Gastrocnemius medialis (tissue), 4 donors: ENCODE measurements at regions not wholly inside any gene's neighbourhood (a gene's known extent, or its start where the extent isn't known, plus 50 kb on each side); places are given as distances from the start of the nearest gene placed in this dataset.

Source experiments
- POLR2A ChIP-seq, 2 donors: fragments of 450-650 bp; IDR thresholded peaks; one replicate each; pipeline ENCODE4 v1.6.1; 2017; ENCODE audit warnings: antibody characterized with exemption in 2 of 2, mild to moderate bottlenecking in 2 of 2, moderate library complexity in 2 of 2
- TF ChIP-seq, protein P1 (sequence below), 5 experiments: fragments of 450-650 bp in 3 of 5; fragments of 200-600 bp in 2 of 5; sonication (generic) in 2 of 5; IDR thresholded peaks in 4 of 5; conservative IDR thresholded peaks in 1 of 5; 1 replicate in 4 of 5; 2 replicates in 1 of 5; pipeline ENCODE4 v1.5.1; 2016 to 2019; ENCODE audit warnings: antibody characterized with exemption in 5 of 5, mild to moderate bottlenecking in 3 of 5, moderate library complexity in 3 of 5

DNA sequence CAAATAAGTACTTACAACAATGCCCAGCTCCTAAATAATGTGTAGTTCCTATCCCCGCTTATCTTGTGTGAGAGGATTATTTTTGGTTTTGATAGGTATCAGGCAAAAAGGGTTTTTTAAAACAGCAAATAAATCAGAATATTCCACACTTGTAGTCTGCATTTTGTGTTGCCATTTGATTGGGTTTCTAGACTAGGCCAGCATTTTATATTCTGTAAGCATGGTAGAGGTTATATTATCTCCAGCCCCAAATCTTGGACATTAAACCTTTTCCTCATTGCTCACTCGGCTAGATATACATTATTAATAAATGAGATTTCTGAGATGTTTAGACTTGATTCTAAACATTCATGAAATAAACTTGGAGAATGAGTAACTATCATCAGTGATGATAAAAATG, 165.7 kb upstream of the C1orf21 start:
- TF ChIP-seq, protein P1, sequence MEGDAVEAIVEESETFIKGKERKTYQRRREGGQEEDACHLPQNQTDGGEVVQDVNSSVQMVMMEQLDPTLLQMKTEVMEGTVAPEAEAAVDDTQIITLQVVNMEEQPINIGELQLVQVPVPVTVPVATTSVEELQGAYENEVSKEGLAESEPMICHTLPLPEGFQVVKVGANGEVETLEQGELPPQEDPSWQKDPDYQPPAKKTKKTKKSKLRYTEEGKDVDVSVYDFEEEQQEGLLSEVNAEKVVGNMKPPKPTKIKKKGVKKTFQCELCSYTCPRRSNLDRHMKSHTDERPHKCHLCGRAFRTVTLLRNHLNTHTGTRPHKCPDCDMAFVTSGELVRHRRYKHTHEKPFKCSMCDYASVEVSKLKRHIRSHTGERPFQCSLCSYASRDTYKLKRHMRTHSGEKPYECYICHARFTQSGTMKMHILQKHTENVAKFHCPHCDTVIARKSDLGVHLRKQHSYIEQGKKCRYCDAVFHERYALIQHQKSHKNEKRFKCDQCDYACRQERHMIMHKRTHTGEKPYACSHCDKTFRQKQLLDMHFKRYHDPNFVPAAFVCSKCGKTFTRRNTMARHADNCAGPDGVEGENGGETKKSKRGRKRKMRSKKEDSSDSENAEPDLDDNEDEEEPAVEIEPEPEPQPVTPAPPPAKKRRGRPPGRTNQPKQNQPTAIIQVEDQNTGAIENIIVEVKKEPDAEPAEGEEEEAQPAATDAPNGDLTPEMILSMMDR (IDR thresholded peaks at IDR 0.05 in 4 of 5, conservative IDR thresholded peaks at IDR 0.05 in 1 of 5) = no peak
- TF ChIP-seq POLR2A (IDR thresholded peaks at IDR 0.05) = no peak
